Activated CD4-positive, CD25-positive, alpha-beta regulatory T cell (primary cell): ENCODE measurements at regions not wholly inside any gene's neighbourhood (a gene's known extent, or its start where the extent isn't known, plus 50 kb on each side); places are given as distances from the start of the nearest gene placed in this dataset.
"Not testable (repeated sequence)": the region's sequence is repeated elsewhere in the genome, so short reads cannot be mapped to it uniquely, and the experiment has no call there.

ENCODE experiments used
- DNase-seq, 4 experiments: peaks; one replicate each; lab custom pipeline; 2025; lab: John Stamatoyannopoulos, UW

GRCh38 chr14:71327691-71328090, 420.4 kb downstream of the PCNX1 start:
- no peak for DNase-seq

- DNase-seq = no peak
Measured at GRCh38 chr14:71328183-71328582, 420.9 kb downstream of the PCNX1 start.

- no peak for DNase-seq
Measured at GRCh38 chr14:71328954-71329353, 421.7 kb downstream of the PCNX1 start.

- no peak for DNase-seq
Measured at GRCh38 chr14:71331403-71331802, 424.1 kb downstream of the PCNX1 start.

GRCh38 chr14:71332476-71332875, 425.2 kb downstream of the PCNX1 start:
- DNase-seq = no peak

GRCh38 chr14:71333705-71334104, 426.4 kb downstream of the PCNX1 start:
- DNase-seq = no peak

GRCh38 chr14:71336489-71337192, 429.4 kb downstream of the PCNX1 start:
- no peak for DNase-seq

DNA sequence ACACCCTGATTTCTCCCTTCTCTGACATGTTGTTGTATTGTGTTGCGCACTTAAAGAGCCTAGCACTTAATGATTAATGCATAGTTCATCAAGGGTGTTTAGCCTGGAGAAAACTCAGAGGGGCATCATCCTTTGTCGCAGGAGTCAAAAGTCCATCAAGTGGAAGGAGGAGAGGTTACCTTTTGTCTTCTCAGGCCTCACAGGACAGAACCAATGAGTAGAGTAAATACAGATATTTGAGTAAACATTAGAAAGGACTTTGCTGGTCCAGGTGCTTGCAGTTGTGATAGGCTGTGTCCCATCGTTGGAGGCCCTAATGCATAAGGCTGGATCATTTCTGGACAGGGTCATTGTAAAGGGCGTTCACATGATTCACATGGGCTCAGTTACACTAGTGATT, 430.9 kb downstream of the PCNX1 start:
- no peak for DNase-seq

DNA sequence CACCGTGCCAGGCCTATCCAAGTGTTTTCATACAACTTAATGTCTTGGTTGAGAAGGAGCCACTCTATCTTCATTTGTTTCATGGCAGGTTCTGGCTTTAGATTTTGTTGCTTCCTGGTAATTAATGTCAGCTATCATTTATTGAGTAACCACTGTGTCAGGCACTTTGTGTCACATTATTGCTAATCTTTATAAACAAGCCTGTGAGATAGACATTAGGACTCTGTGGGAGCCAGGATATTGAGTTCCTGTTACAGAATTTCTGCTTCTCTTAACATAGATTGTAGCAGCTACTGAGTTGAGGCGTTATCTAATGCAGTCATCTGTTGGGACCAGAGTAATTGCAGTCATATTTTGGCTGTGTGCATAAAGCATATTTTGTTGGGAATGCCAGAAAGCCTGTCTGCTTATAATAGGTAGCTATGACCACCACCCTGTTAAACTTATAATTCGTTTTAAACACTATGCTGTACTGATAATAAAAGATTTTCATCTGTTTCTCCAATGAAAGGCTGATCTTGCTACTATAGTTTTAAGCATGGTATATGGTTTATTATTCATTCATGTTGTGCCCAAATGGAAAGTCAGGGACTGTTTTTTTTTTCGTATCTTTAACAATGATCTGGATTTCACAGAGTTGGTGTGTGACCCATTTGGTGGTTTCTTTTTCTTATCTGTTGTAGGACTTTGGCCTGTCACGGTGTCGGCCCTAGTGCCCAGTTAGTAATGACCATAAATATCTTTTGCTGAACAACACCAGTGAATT, 432.6 kb downstream of the PCNX1 start:
- no peak for DNase-seq

DNA sequence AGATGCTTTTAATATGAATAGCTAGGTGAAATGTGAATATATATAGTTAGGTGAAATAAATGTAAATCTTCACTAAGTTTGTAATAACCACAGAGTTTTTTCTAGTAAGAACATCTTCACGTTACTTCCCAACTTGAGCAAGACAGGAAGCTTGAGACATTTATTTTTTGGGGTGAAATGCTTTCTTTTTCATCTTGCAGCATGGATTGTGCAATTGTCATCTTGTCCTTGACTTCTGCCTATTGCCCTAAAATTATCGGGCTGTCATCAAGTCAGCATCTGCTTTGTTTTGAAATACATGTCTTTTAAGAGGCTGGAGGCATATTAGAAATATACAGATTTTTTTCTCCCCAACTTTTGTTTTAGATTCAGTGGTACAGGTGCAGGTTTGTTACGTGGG, 433.9 kb downstream of the PCNX1 start:
- no peak for DNase-seq

DNA sequence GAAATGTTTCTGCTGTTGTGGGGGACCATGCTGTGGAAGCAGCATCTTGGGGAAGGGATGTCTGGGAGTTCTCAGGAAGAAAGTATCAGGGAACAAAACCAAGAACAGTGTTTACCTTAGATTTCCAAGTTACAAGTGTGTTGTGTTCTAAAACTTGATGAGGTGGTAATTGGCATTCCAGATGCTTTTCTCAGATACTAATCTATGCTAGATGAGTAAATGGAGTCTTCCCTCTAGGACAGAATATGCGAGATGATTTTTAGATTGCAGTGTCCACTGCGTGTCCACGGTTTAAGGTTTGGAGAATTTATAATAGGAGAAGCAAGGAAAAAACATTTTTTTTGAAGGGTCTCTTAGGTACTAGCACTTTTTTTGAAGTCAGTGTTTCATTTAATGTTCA, 436.5 kb downstream of the PCNX1 start:
- no peak for DNase-seq

GRCh38 chr14:71344506-71344905, 437.2 kb downstream of the PCNX1 start:
- DNase-seq = no peak

GRCh38 chr14:71346685-71347084, 439.4 kb downstream of the PCNX1 start:
- DNase-seq = no peak

- no peak for DNase-seq
Measured at GRCh38 chr14:71348394-71348793, 441.1 kb downstream of the PCNX1 start.

DNA sequence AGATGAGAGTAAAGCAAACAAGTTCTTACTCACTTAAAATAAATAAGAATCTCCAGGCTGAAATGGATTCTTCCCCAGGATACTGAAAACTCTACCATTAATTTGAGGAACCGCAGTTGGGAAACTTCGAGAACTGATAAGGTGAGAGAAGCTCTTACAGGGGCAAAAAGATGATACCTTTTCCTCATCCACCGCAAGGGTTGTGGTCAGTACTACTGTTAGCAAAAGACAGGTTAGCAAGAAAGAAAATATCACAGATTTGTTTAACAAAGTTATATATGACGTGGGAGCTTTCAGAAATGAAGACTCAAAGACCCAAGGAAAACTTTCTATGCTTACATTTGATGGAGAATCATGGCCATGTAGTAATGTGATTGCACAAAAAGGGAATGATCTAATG, 441.6 kb downstream of the PCNX1 start:
- DNase-seq = no peak

GRCh38 chr14:71354142-71354541, 446.9 kb downstream of the PCNX1 start:
- no peak for DNase-seq

DNA sequence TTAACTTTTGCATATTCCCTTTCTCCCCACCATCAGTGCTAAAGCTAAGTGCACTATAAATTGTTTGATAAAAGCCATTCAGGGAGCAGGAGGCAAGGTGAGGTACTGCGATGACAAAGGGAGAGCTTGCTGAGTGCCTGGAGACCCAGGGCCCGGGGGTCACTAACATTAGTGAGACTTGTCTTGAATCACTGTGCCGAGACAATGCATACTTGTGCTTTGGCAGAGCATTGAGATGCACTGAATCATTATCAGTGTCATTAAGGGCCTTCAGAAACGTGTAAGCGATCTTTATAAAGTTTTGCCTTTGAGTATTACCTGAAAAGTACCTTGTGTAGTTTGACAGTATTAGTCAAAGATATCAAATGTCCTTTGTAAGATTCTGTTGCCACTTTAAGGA, 447.5 kb downstream of the PCNX1 start:
- DNase-seq = no peak

- DNase-seq = no peak
Measured at GRCh38 chr14:71355324-71356201, 448.3 kb downstream of the PCNX1 start.

DNA sequence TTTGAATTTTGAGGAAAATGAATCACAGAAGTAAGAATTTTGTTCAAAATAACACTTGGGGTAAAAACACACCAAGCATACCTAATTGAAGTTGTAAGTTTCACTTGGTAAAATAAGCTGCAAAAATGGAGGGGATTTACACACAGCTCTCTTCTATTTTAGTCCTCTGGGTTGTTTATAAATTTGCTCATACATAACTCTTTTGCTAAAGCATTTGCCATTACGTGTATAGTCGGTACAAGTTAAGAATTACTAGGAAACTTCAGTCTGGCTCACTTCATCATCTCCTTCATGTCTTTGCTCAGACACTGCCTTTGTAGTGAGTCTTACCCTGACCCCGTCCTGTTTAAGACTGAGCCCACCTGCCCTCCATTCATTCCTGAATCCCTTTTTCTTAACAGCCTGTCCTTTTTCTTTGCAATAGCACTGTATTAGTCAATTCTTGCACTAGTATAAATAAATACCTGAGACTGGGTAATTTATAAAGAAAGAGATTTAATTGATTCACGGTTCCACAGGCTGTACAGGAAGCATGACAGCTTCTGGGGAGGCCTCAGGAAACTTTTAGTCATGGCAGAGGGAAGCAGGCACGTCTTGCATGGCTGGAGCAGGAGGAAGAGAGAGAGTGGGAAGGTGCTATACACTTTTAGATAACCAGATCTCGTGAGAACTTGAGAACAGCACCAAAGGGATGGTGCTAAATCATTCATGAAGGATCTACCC, 451.1 kb downstream of the PCNX1 start:
- DNase-seq = no peak

DNA sequence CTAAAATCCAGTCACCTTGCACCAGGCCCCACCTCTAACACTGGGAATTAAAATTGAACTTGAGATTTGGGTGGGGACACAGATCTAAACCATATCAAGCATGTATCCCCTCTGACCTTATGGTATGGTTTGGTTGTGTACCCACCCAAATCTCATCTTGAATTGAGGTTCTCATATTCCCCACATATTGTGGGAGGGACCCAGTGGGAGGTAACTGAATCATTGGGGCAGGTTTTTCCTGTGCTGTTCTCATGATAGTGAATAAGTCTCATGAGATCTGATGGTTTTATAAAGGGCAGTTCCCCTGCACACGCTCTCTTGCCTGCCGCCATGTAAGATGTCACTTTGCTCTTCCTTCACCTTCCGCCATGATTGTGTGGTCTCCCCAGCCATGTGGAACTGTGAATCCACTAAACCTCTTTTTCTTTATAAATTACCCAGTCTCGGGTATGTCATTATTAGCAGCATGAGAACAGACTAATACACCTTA, 451.7 kb downstream of the PCNX1 start:
- DNase-seq = not testable (repeated sequence)

GRCh38 chr14:71359823-71360222, 452.6 kb downstream of the PCNX1 start:
- DNase-seq = no peak

GRCh38 chr14:71361336-71361735, 454.1 kb downstream of the PCNX1 start:
- DNase-seq = no peak
